ENCODE measurements at regions not wholly inside any gene's neighbourhood (a gene's known extent, or its start where the extent isn't known, plus 50 kb on each side); places are given as distances from the start of the nearest gene placed in this dataset.

GRCh38 chr2:228648541-228648940, 467.1 kb upstream of the SPHKAP start:
- no peak for DNase-seq

GRCh38 chr2:228646061-228646460, 464.6 kb upstream of the SPHKAP start:
- no peak for DNase-seq

GRCh38 chr2:228644199-228644598, 462.7 kb upstream of the SPHKAP start:
- DNase-seq = no peak

- no peak for DNase-seq
Measured at GRCh38 chr2:228642861-228643260, 461.4 kb upstream of the SPHKAP start.

- DNase-seq = no peak
Measured at GRCh38 chr2:228630786-228631185, 449.3 kb upstream of the SPHKAP start.

- no peak for DNase-seq
Measured at GRCh38 chr2:228629251-228629650, 447.8 kb upstream of the SPHKAP start.

GRCh38 chr2:228628682-228629081, 447.2 kb upstream of the SPHKAP start:
- no peak for DNase-seq

GRCh38 chr2:228627510-228627909, 446.0 kb upstream of the SPHKAP start:
- DNase-seq = no peak

- DNase-seq = no peak
Measured at GRCh38 chr2:228625481-228625880, 444.0 kb upstream of the SPHKAP start.

GRCh38 chr2:228624733-228625132, 443.2 kb upstream of the SPHKAP start:
- DNase-seq = no peak

GRCh38 chr2:228615496-228615895, 434.0 kb upstream of the SPHKAP start:
- DNase-seq = no peak

GRCh38 chr2:228614741-228615140, 433.3 kb upstream of the SPHKAP start:
- DNase-seq = no peak

- DNase-seq = no peak
Measured at GRCh38 chr2:228613133-228613850, 431.8 kb upstream of the SPHKAP start.

- DNase-seq = no peak
Measured at GRCh38 chr2:228611171-228611570, 429.7 kb upstream of the SPHKAP start.

GRCh38 chr2:228602288-228602687, 420.8 kb upstream of the SPHKAP start:
- no peak for DNase-seq

GRCh38 chr2:228600265-228600664, 418.8 kb upstream of the SPHKAP start:
- DNase-seq = no peak

GRCh38 chr2:228599781-228600180, 418.3 kb upstream of the SPHKAP start:
- no peak for DNase-seq

- DNase-seq = no peak
Measured at GRCh38 chr2:228599297-228599696, 417.8 kb upstream of the SPHKAP start.

- DNase-seq = no peak
Measured at GRCh38 chr2:228597032-228597431, 415.5 kb upstream of the SPHKAP start.

- no peak for DNase-seq
Measured at GRCh38 chr2:228594012-228594411, 412.5 kb upstream of the SPHKAP start.

GRCh38 chr2:228592925-228593324, 411.4 kb upstream of the SPHKAP start:
- no peak for DNase-seq

- no peak for DNase-seq
Measured at GRCh38 chr2:228590681-228591080, 409.2 kb upstream of the SPHKAP start.

- no peak for DNase-seq
Measured at GRCh38 chr2:228589115-228589514, 407.6 kb upstream of the SPHKAP start.

GRCh38 chr2:228581731-228582130, 400.2 kb upstream of the SPHKAP start:
- DNase-seq = no peak

GRCh38 chr2:228575897-228576296, 394.4 kb upstream of the SPHKAP start:
- no peak for DNase-seq
